ENCODE measurements at regions not wholly inside any gene's neighbourhood (a gene's known extent, or its start where the extent isn't known, plus 50 kb on each side); places are given as distances from the start of the nearest gene placed in this dataset.

DNA sequence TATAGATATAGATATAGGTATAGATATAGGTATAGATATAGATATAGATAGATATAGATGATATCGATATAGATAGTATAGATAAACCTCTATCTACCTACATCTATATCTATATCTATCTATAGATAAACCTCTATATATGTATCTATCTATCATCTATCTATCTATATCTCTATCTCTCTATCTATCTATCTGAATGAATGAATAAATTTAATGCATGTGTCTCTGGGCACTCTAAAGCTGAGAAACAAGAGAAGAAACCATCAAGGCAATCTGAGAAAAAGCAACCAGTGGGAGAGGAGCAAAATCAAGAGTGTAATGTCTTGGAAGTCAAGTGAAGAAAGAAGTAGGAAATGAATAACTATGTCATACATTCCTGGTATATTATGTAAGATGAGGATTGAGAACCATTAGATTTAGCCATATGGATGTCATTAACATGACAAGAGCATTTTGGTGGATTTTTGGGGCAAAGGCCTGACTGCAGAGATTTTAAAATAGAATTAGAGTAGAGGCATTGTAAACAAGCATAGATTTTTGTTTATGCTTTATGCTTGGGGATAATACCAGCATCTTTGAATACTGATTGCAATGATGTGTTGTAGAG is 1262.7 kb upstream of the MIR17HG start:
- no peak for TF ChIP-seq SMC3 (IDR thresholded peaks at IDR 0.05; ENCODE audit: low read depth, low read length)
- TF ChIP-seq RFX5 (IDR thresholded peaks at IDR 0.05; ENCODE audit: low read depth, low read length): no peak
- TF ChIP-seq, protein P1, sequence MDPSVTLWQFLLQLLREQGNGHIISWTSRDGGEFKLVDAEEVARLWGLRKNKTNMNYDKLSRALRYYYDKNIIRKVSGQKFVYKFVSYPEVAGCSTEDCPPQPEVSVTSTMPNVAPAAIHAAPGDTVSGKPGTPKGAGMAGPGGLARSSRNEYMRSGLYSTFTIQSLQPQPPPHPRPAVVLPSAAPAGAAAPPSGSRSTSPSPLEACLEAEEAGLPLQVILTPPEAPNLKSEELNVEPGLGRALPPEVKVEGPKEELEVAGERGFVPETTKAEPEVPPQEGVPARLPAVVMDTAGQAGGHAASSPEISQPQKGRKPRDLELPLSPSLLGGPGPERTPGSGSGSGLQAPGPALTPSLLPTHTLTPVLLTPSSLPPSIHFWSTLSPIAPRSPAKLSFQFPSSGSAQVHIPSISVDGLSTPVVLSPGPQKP (IDR thresholded peaks at IDR 0.05; ENCODE audit: borderline replicate concordance, low read depth, low read length): no peak
- TF ChIP-seq POLR2A (IDR thresholded peaks at IDR 0.05; ENCODE audit: low read depth, low read length): no peak
- no peak for TF ChIP-seq MAFK (IDR thresholded peaks at IDR 0.05; ENCODE audit: low read depth, low read length)
- no peak for TF ChIP-seq RCOR1 (IDR thresholded peaks at IDR 0.05; ENCODE audit: insufficient replicate concordance, low read length)
- TF ChIP-seq, protein P2, sequence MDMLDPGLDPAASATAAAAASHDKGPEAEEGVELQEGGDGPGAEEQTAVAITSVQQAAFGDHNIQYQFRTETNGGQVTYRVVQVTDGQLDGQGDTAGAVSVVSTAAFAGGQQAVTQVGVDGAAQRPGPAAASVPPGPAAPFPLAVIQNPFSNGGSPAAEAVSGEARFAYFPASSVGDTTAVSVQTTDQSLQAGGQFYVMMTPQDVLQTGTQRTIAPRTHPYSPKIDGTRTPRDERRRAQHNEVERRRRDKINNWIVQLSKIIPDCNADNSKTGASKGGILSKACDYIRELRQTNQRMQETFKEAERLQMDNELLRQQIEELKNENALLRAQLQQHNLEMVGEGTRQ (IDR thresholded peaks at IDR 0.05; ENCODE audit: low read depth, low read length): no peak
- TF ChIP-seq, protein P3, sequence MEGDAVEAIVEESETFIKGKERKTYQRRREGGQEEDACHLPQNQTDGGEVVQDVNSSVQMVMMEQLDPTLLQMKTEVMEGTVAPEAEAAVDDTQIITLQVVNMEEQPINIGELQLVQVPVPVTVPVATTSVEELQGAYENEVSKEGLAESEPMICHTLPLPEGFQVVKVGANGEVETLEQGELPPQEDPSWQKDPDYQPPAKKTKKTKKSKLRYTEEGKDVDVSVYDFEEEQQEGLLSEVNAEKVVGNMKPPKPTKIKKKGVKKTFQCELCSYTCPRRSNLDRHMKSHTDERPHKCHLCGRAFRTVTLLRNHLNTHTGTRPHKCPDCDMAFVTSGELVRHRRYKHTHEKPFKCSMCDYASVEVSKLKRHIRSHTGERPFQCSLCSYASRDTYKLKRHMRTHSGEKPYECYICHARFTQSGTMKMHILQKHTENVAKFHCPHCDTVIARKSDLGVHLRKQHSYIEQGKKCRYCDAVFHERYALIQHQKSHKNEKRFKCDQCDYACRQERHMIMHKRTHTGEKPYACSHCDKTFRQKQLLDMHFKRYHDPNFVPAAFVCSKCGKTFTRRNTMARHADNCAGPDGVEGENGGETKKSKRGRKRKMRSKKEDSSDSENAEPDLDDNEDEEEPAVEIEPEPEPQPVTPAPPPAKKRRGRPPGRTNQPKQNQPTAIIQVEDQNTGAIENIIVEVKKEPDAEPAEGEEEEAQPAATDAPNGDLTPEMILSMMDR (conservative IDR thresholded peaks at IDR 0.05; ENCODE audit: low read depth, low read length): no peak
- TF ChIP-seq CHD1 (IDR thresholded peaks at IDR 0.05; ENCODE audit: low read depth, low read length): no peak
- TF ChIP-seq NFE2L2 (IDR thresholded peaks at IDR 0.05; ENCODE audit: low read depth, low read length): no peak
- no peak for TF ChIP-seq RAD21 (IDR thresholded peaks at IDR 0.05; ENCODE audit: low read length)
- no peak for TF ChIP-seq BHLHE40 (IDR thresholded peaks at IDR 0.05; ENCODE audit: low read depth, low read length)
- no peak for TF ChIP-seq FOS (IDR thresholded peaks at IDR 0.05; ENCODE audit: low read depth, low read length)
- TF ChIP-seq MAZ (IDR thresholded peaks at IDR 0.05; ENCODE audit: borderline replicate concordance, low read depth, low read length): no peak
- TF ChIP-seq MXI1 (IDR thresholded peaks at IDR 0.05; ENCODE audit: borderline replicate concordance, low read depth, low read length): no peak
- no peak for TF ChIP-seq CEBPB (IDR thresholded peaks at IDR 0.05; ENCODE audit: low read depth, low read length)
- no peaks in the 10 kb centered on the region for H4K20me1 ChIP-seq (ENCODE audit: insufficient read depth, low read length)
- no peak overlapping the region for H2BK120ac ChIP-seq (ENCODE audit: low read depth, low read length)
- H2BK20ac ChIP-seq (ENCODE audit: low read depth, low read length): no peak overlapping the region
- no peak overlapping the region for H3K56ac ChIP-seq (ENCODE audit: extremely low read depth, insufficient read depth, low read length)
- H3K9me3 ChIP-seq (ENCODE audit: control insufficient read depth, insufficient read depth, low read length): no peaks in the 10 kb centered on the region
- H3K4me2 ChIP-seq (ENCODE audit: low read depth, low read length): no peak overlapping the region
- H3K9me1 ChIP-seq (ENCODE audit: insufficient read depth, low read length): no peaks in the 10 kb centered on the region
- no peak overlapping the region for H2AFZ ChIP-seq (replicated peaks; ENCODE audit: low read length, poor library complexity)
- no peak overlapping the region for H2AK5ac ChIP-seq (ENCODE audit: low read depth, low read length)
- no peak overlapping the region for H4K8ac ChIP-seq (ENCODE audit: low read depth in 2 of 2, low read length in 2 of 2)
- H4K5ac ChIP-seq (ENCODE audit: low read depth, low read length): no peak overlapping the region
- no peak overlapping the region for H3K27ac ChIP-seq (ENCODE audit: insufficient read depth, low read length)
- DNase-seq (no peak), ATAC-seq (ENCODE audit: low read depth) (no peak)
- no peak overlapping the region for H3K4me3 ChIP-seq (ENCODE audit: insufficient read depth, low read depth, low read length)
- H2BK15ac ChIP-seq (ENCODE audit: low read depth, low read length): no peak overlapping the region
- H4K91ac ChIP-seq (ENCODE audit: insufficient read depth, low read depth, low read length): no peak overlapping the region
- H3K27me3 ChIP-seq (ENCODE audit: control insufficient read depth, insufficient read depth, low read length): no peaks in the 10 kb centered on the region
- H2BK5ac ChIP-seq (ENCODE audit: low read depth, low read length, poor library complexity, severe bottlenecking): no peak overlapping the region
- H3K4me1 ChIP-seq (ENCODE audit: control insufficient read depth, insufficient read depth, low read length): no peaks in the 10 kb centered on the region
- H3K23ac ChIP-seq (ENCODE audit: low read depth, low read length): no peak overlapping the region
- H2AK9ac ChIP-seq (replicated peaks; ENCODE audit: low read depth, low read length, poor library complexity): no peak overlapping the region
- dilution Hi-C loops (cut with HindIII; ENCODE audit: low sequenced_read_pairs, unreplicated experiment) (no loop called here), intact Hi-C loops (cut with micrococcal nuclease) (no loop called here), in situ Hi-C loops (cut with MboI; ENCODE audit: low sequenced_read_pairs) (no loop called here)
- BruUV-seq (replicated peaks): no TSS peak
- no peak overlapping the region for H3K14ac ChIP-seq (replicated peaks; ENCODE audit: low read depth, low read length)
- CTCF ChIA-PET: no interaction called here
- H3K36me3 ChIP-seq (ENCODE audit: control insufficient read depth, insufficient read depth, low read length): no peaks in the 10 kb centered on the region
- H3K4ac ChIP-seq (ENCODE audit: low read depth, low read length): no peak overlapping the region
- POLR2A ChIA-PET (ENCODE audit: unreplicated experiment): no interaction called here
- H3K18ac ChIP-seq (ENCODE audit: low read depth, low read length): no peak overlapping the region
- no CpG with 5 or more reads among the region's 1 CpG for WGBS, 2 experiments (ENCODE audit: extremely low coverage in 2 of 2, insufficient read length in 1 of 2)
- H3K9ac ChIP-seq (ENCODE audit: low read depth, low read length): no peak overlapping the region
- no peaks in the 10 kb centered on the region for H3K79me1 ChIP-seq (ENCODE audit: low read depth in 1 of 2, low read length in 2 of 2)

All from IMR-90 (cell line).